GM19468 (cell line): ENCODE measurements at regions not wholly inside any gene's neighbourhood (a gene's known extent, or its start where the extent isn't known, plus 50 kb on each side); places are given as distances from the start of the nearest gene placed in this dataset.

Experiments
- ATAC-seq: cut with Tn5 transposase; IDR thresholded peaks from one replicate; pipeline ENCODE4 v1.9.1; 2021; ENCODE audit warnings: mild to moderate bottlenecking, moderate library complexity, moderate number of reproducible peaks; ENCODE audit not compliant: unreplicated experiment; ENCODE audit errors: extremely low read depth

DNA sequence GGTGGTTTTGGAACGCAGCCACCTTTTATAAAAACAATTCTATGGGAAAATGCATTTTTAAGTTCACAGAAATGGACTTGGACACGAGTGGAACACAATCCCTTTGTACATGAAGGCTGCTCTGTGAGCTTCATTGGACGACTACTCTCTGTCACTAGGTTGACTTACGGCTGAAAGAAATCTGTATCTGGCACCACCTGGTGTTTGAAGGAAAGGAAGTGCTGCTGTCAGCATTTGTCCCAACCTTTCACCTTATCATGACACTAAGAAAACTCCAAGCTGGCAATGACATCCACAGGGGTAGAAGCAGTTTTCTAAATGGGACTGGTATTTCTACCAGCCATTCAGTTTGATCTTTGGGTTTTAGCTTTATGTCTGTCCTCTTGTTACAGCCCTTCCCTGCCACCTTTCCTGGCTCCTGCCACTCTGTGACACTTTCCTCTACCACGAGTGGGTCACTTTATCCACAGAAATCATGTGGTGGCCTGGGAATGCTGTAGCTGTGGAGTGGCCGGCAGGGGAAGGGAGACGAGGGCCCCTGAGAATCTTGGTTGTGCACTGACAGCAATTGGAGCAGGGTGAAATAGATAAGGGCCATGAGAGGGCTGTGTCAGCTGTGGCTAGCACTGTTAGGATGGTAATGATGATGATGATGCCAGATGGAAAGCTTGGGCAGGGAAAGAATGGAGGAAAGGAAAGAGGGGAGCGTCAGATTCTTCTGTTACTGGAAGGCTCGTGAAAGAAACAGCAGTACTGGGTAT is 85.2 kb downstream of the TBX19 start:
- ATAC-seq, result no peak
